Ishikawa (cell line): ENCODE measurements at regions not wholly inside any gene's neighbourhood (a gene's known extent, or its start where the extent isn't known, plus 50 kb on each side); places are given as distances from the start of the nearest gene placed in this dataset.

ENCODE experiments used
- CREB1 ChIP-seq: IDR thresholded peaks from 2 replicates; pipeline ENCODE4 v1.6.1; 2012; ENCODE audit warnings: low read depth
- EP300 ChIP-seq: IDR thresholded peaks from 2 replicates; pipeline ENCODE4 v1.6.1; 2012; ENCODE audit warnings: borderline replicate concordance
- RAD21 ChIP-seq: IDR thresholded peaks from 2 replicates; pipeline ENCODE4 v1.6.1; 2012; ENCODE audit warnings: low read depth
- REST ChIP-seq: IDR thresholded peaks from 2 replicates; pipeline ENCODE4 v1.6.1; 2012; ENCODE audit warnings: low read depth, mild to moderate bottlenecking
- TAF1 ChIP-seq: IDR thresholded peaks from 2 replicates; pipeline ENCODE4 v1.6.1; 2012; ENCODE audit warnings: low read depth, mild to moderate bottlenecking
- TF ChIP-seq, protein P1 (sequence below): IDR thresholded peaks from 2 replicates; pipeline ENCODE4 v1.6.1; 2012

DNA sequence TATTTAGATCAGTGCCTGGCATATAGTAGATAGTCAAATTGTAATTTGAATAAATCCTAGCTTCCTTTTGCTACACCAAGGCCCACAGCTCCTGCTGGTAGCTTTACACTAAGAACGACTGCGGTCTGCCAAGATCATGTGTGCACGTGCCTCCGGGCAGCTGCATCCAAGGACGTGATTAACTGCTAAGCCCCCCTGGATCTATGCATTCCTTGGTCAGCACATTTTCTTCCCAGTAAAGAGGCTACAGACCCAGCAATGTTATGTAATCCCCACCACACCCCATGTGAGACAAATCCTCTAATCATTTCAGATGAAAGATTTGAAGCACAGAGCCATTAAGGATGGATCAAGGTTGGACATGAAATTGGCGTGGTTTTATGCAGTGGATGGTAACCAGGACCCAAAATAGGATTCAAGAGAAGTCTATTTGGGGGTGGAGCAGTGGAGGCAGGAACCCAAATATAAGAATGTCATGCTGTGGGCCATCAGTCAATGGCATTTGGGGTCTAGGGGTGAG, 65.2 kb upstream of the PEG3 start:
- TF ChIP-seq CREB1 (no peak), TAF1 (no peak), EP300 (no peak), RAD21 (no peak), REST (no peak)
- TF ChIP-seq, protein P1, sequence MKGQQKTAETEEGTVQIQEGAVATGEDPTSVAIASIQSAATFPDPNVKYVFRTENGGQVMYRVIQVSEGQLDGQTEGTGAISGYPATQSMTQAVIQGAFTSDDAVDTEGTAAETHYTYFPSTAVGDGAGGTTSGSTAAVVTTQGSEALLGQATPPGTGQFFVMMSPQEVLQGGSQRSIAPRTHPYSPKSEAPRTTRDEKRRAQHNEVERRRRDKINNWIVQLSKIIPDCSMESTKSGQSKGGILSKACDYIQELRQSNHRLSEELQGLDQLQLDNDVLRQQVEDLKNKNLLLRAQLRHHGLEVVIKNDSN: no peak
